HEK293 (cell line): ENCODE measurements at regions not wholly inside any gene's neighbourhood (a gene's known extent, or its start where the extent isn't known, plus 50 kb on each side); places are given as distances from the start of the nearest gene placed in this dataset.

Experiments
- CTCF ChIA-PET: fragments of 350-600 bp; formaldehyde crosslinking; extraction: SDS; loops from one replicate; lab custom pipeline; 2021; ENCODE audit warnings: antibody characterized with exemption; lab: Yijun Ruan, JAX
- POLR2A ChIA-PET: fragments of 300-600 bp; formaldehyde crosslinking; extraction: SDS; loops from one replicate; lab custom pipeline; 2020; ENCODE audit warnings: antibody characterized with exemption, inconsistent platforms; lab: Yijun Ruan, JAX
- H3K27ac ChIP-seq: fragments of 200-500 bp; sonication (Bioruptor generic); 2 replicates; pipeline ENCODE4 v1.5.1; 2014; ENCODE audit warnings: low read depth, low read length, control low read depth, inconsistent platforms; ENCODE audit errors: extremely low read depth
- H3K36me3 ChIP-seq, 2 experiments: fragments of 200-500 bp in 1 of 2; sonication (Bioruptor generic) in 1 of 2; 1 replicate in 1 of 2; 2 replicates in 1 of 2; pipeline ENCODE4 v1.5.1; 2014 to 2017; ENCODE audit warnings: inconsistent platforms in 2 of 2, low read length in 2 of 2; ENCODE audit not compliant: control insufficient read depth in 2 of 2, insufficient read depth in 1 of 2
- H3K4me1 ChIP-seq: fragments of 200-500 bp; sonication (Bioruptor generic); 2 replicates; pipeline ENCODE4 v1.5.1; 2014; ENCODE audit warnings: mild to moderate bottlenecking, low read length, inconsistent platforms; ENCODE audit not compliant: control insufficient read depth, insufficient read depth
- H3K4me3 ChIP-seq: 2 replicates; pipeline ENCODE4 v1.5.1; 2011; ENCODE audit warnings: low read depth, mild to moderate bottlenecking, control low read depth, low read length, moderate library complexity
- H3K9me3 ChIP-seq: fragments of 200-500 bp; sonication (Bioruptor generic); 2 replicates; pipeline ENCODE4 v1.5.1; 2014; ENCODE audit warnings: low read depth, low read length, inconsistent platforms; ENCODE audit not compliant: control insufficient read depth, insufficient read depth
- ELK4 ChIP-seq: IDR thresholded peaks from 2 replicates; pipeline ENCODE4 v1.6.1; 2011; ENCODE audit warnings: mild to moderate bottlenecking, low read depth, low read length, borderline replicate concordance
- HOXA7 ChIP-seq: sonication (generic); formaldehyde crosslinking; IDR thresholded peaks from 2 replicates; pipeline ENCODE4 v1.8.1; 2022; ENCODE audit warnings: missing genetic modification reagents, borderline replicate concordance
- KLF1 ChIP-seq: fragments of 450-650 bp; formaldehyde crosslinking; IDR thresholded peaks from 2 replicates; pipeline ENCODE4 v1.5.1; 2016; ENCODE audit warnings: missing biosample characterization, missing genetic modification characterization
- PRDM6 ChIP-seq: fragments of 450-650 bp; formaldehyde crosslinking; IDR thresholded peaks from 2 replicates; pipeline ENCODE4 v1.5.1; 2017; ENCODE audit warnings: missing biosample characterization, missing genetic modification characterization
- ZBTB8A ChIP-seq: fragments of 450-650 bp; formaldehyde crosslinking; IDR thresholded peaks from 2 replicates; pipeline ENCODE4 v1.5.1; 2016; ENCODE audit warnings: missing biosample characterization, missing genetic modification characterization
- ZFHX2 ChIP-seq: fragments of 450-650 bp; formaldehyde crosslinking; conservative IDR thresholded peaks from 2 replicates; pipeline ENCODE4 v1.5.1; 2016; ENCODE audit warnings: missing biosample characterization, missing genetic modification characterization
- ZFP3 ChIP-seq: fragments of 450-650 bp; formaldehyde crosslinking; IDR thresholded peaks from 2 replicates; pipeline ENCODE4 v1.5.1; 2016; ENCODE audit warnings: low read depth, missing biosample characterization, missing genetic modification characterization
- ZFP37 ChIP-seq: fragments of 450-650 bp; formaldehyde crosslinking; IDR thresholded peaks from 2 replicates; pipeline ENCODE4 v1.5.1; 2016; ENCODE audit warnings: missing biosample characterization, missing genetic modification characterization
- ZNF140 ChIP-seq: fragments of 450-650 bp; formaldehyde crosslinking; IDR thresholded peaks from 2 replicates; pipeline ENCODE4 v1.5.1; 2016; ENCODE audit warnings: missing biosample characterization, missing genetic modification characterization
- ZNF221 ChIP-seq: fragments of 450-650 bp; formaldehyde crosslinking; IDR thresholded peaks from 2 replicates; pipeline ENCODE4 v1.5.1; 2017; ENCODE audit warnings: missing biosample characterization, missing genetic modification characterization, borderline replicate concordance
- ZNF248 ChIP-seq: fragments of 450-650 bp; formaldehyde crosslinking; IDR thresholded peaks from 2 replicates; pipeline ENCODE4 v1.5.1; 2017; ENCODE audit warnings: missing biosample characterization, missing genetic modification characterization
- ZNF266 ChIP-seq: fragments of 450-650 bp; formaldehyde crosslinking; IDR thresholded peaks from 2 replicates; pipeline ENCODE4 v1.5.1; 2016; ENCODE audit warnings: missing biosample characterization, missing genetic modification characterization, low read depth
- ZNF704 ChIP-seq: fragments of 450-650 bp; formaldehyde crosslinking; IDR thresholded peaks from 2 replicates; pipeline ENCODE4 v1.5.1; 2016; ENCODE audit warnings: missing biosample characterization, missing genetic modification characterization
- ZNF777 ChIP-seq: fragments of 450-650 bp; formaldehyde crosslinking; IDR thresholded peaks from 2 replicates; pipeline ENCODE4 v1.5.1; 2017; ENCODE audit warnings: missing biosample characterization, missing genetic modification characterization, borderline replicate concordance
- ZNF792 ChIP-seq: fragments of 450-650 bp; formaldehyde crosslinking; IDR thresholded peaks from 2 replicates; pipeline ENCODE4 v1.5.1; 2016; ENCODE audit warnings: missing biosample characterization, missing genetic modification characterization
- ZNF843 ChIP-seq: fragments of 450-650 bp; formaldehyde crosslinking; IDR thresholded peaks from 2 replicates; pipeline ENCODE4 v1.5.1; 2016; ENCODE audit warnings: missing biosample characterization, missing genetic modification characterization
- ZSCAN30 ChIP-seq: fragments of 450-650 bp; IDR thresholded peaks from 2 replicates; pipeline ENCODE4 v1.5.1; 2018; ENCODE audit warnings: missing biosample characterization, mild to moderate bottlenecking, missing genetic modification characterization, moderate library complexity
- TF ChIP-seq, protein P1 (sequence below): fragments of 450-650 bp; formaldehyde crosslinking; IDR thresholded peaks from 2 replicates; pipeline ENCODE4 v1.5.1; 2016; ENCODE audit warnings: missing biosample characterization, missing genetic modification characterization
- TF ChIP-seq, protein P2 (sequence below): fragments of 450-650 bp; formaldehyde crosslinking; IDR thresholded peaks from 2 replicates; pipeline ENCODE4 v1.5.1; 2016; ENCODE audit warnings: missing biosample characterization, missing genetic modification characterization
- TF ChIP-seq, protein P3 (sequence below): fragments of 450-650 bp; formaldehyde crosslinking; IDR thresholded peaks from 2 replicates; pipeline ENCODE4 v1.5.1; 2017; ENCODE audit warnings: missing biosample characterization, mild to moderate bottlenecking, missing genetic modification characterization, moderate library complexity
- TF ChIP-seq, protein P4 (sequence below): fragments of 450-650 bp; formaldehyde crosslinking; IDR thresholded peaks from 2 replicates; pipeline ENCODE4 v1.5.1; 2016; ENCODE audit warnings: missing biosample characterization, missing genetic modification characterization

- H3K36me3 ChIP-seq: no peaks in the 10 kb centered on the region
- CTCF ChIA-PET: no interaction called here
- POLR2A ChIA-PET: interaction anchor here (0.6 kb wide), 1 partner anchor 1641 kb away, joined by 3 read pairs; no protein-coding TSS in a partner anchor
- no peaks in the 10 kb centered on the region for H3K9me3 ChIP-seq
- H3K4me3 ChIP-seq: no peak overlapping the region
- TF ChIP-seq HOXA7 (CRISPR knock-in tag): no peak
- no peak for TF ChIP-seq ZNF140 (tag by site-specific recombination)
- TF ChIP-seq, protein P1, sequence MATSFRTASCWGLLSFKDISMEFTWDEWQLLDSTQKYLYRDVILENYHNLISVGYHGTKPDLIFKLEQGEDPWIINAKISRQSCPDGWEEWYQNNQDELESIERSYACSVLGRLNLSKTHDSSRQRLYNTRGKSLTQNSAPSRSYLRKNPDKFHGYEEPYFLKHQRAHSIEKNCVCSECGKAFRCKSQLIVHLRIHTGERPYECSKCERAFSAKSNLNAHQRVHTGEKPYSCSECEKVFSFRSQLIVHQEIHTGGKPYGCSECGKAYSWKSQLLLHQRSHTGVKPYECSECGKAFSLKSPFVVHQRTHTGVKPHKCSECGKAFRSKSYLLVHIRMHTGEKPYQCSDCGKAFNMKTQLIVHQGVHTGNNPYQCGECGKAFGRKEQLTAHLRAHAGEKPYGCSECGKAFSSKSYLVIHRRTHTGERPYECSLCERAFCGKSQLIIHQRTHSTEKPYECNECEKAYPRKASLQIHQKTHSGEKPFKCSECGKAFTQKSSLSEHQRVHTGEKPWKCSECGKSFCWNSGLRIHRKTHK: no peak
- no peak for TF ChIP-seq ELK4
- no peak for TF ChIP-seq ZSCAN30 (tag by site-specific recombination)
- TF ChIP-seq, protein P2, sequence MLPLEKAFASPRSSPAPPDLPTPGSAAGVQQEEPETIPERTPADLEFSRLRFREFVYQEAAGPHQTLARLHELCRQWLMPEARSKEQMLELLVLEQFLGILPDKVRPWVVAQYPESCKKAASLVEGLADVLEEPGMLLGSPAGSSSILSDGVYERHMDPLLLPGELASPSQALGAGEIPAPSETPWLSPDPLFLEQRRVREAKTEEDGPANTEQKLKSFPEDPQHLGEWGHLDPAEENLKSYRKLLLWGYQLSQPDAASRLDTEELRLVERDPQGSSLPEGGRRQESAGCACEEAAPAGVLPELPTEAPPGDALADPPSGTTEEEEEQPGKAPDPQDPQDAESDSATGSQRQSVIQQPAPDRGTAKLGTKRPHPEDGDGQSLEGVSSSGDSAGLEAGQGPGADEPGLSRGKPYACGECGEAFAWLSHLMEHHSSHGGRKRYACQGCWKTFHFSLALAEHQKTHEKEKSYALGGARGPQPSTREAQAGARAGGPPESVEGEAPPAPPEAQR (tag by site-specific recombination): no peak
- TF ChIP-seq PRDM6 (tag by site-specific recombination): no peak
- no peak overlapping the region for H3K27ac ChIP-seq
- no peaks in the 10 kb centered on the region for H3K4me1 ChIP-seq
These were observed 226.1 kb downstream of the COX18 start for GRCh38 chr4:72843466-72843865.

- no peak overlapping the region for H3K27ac ChIP-seq
- no peak overlapping the region for H3K4me3 ChIP-seq
- H3K9me3 ChIP-seq: no peaks in the 10 kb centered on the region
- no peaks in the 10 kb centered on the region for H3K36me3 ChIP-seq
- H3K4me1 ChIP-seq: no peaks in the 10 kb centered on the region
- ChIA-PET POLR2A (no interaction called here), CTCF (no interaction called here)
- TF ChIP-seq ZNF843 (tag by site-specific recombination) (no peak), ZNF777 (tag by site-specific recombination) (no peak), PRDM6 (tag by site-specific recombination) (no peak), ZNF221 (tag by site-specific recombination) (no peak), ZNF704 (tag by site-specific recombination) (no peak), ZNF248 (tag by site-specific recombination) (no peak), KLF1 (tag by site-specific recombination) (no peak), ZFP37 (tag by site-specific recombination) (no peak), ZNF792 (no peak), ZFP3 (no peak), ZBTB8A (tag by site-specific recombination) (no peak), ZNF266 (tag by site-specific recombination) (no peak), ZFHX2 (no peak)
- TF ChIP-seq, protein P3, sequence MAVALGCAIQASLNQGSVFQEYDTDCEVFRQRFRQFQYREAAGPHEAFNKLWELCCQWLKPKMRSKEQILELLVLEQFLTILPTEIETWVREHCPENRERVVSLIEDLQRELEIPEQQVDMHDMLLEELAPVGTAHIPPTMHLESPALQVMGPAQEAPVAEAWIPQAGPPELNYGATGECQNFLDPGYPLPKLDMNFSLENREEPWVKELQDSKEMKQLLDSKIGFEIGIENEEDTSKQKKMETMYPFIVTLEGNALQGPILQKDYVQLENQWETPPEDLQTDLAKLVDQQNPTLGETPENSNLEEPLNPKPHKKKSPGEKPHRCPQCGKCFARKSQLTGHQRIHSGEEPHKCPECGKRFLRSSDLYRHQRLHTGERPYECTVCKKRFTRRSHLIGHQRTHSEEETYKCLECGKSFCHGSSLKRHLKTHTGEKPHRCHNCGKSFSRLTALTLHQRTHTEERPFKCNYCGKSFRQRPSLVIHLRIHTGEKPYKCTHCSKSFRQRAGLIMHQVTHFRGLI: no peak
- TF ChIP-seq, protein P4, sequence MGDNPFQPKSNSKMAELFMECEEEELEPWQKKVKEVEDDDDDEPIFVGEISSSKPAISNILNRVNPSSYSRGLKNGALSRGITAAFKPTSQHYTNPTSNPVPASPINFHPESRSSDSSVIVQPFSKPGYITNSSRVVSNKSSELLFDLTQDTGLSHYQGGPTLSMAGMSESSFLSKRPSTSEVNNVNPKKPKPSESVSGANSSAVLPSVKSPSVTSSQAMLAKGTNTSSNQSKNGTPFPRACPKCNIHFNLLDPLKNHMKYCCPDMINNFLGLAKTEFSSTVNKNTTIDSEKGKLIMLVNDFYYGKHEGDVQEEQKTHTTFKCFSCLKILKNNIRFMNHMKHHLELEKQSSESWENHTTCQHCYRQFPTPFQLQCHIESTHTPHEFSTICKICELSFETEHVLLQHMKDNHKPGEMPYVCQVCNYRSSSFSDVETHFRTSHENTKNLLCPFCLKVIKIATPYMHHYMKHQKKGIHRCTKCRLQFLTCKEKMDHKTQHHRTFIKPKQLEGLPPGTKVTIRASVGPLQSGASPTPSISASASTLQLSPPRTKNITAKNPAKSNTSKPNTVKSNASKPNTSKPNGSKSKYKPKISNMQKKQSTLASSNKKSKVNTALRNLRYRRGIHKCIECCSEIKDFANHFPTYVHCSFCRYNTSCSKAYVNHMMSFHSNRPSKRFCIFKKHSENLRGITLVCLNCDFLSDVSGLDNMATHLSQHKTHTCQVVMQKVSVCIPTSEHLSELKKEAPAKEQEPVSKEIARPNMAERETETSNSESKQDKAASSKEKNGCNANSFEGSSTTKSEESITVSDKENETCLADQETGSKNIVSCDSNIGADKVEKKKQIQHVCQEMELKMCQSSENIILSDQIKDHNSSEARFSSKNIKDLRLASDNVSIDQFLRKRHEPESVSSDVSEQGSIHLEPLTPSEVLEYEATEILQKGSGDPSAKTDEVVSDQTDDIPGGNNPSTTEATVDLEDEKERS (tag by site-specific recombination): no peak
These were observed 227.2 kb downstream of the COX18 start for GRCh38 chr4:72842323-72842722.
